ENCODE measurements at regions not wholly inside any gene's neighbourhood (a gene's known extent, or its start where the extent isn't known, plus 50 kb on each side); places are given as distances from the start of the nearest gene placed in this dataset.

DNA sequence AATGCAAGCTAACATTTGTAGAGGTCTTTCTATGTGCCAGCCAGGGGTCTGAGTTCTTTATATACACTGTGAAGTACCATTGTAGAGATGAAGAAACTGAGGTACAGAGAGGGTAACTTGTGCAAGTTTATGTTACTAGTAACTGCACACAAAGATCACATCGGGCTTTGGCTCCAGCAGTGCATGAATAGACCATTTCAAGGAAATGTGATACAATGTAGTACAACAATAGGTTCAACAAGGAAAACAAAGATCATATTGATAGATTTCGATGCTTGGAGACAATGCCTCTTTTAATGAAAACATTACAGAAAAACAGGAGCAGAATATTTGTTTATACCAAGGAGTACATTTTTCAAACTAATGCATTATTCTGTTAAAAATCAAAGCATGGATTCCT is 115.3 kb downstream of the POLR2M start:
- no peak overlapping the region for H3K27ac ChIP-seq (replicated peaks)
- no peaks in the 10 kb centered on the region for H3K27me3 ChIP-seq (ENCODE audit: insufficient read depth, poor library complexity, severe bottlenecking)
- TF ChIP-seq SPI1 (IDR thresholded peaks at IDR 0.05; ENCODE audit: borderline replicate concordance, low read depth): no peak
- no peak for TF ChIP-seq POLR2AphosphoS5 (IDR thresholded peaks at IDR 0.05; ENCODE audit: low read depth)
- TF ChIP-seq GABPA (IDR thresholded peaks at IDR 0.05; ENCODE audit: low read depth): no peak
- TF ChIP-seq, protein P1, sequence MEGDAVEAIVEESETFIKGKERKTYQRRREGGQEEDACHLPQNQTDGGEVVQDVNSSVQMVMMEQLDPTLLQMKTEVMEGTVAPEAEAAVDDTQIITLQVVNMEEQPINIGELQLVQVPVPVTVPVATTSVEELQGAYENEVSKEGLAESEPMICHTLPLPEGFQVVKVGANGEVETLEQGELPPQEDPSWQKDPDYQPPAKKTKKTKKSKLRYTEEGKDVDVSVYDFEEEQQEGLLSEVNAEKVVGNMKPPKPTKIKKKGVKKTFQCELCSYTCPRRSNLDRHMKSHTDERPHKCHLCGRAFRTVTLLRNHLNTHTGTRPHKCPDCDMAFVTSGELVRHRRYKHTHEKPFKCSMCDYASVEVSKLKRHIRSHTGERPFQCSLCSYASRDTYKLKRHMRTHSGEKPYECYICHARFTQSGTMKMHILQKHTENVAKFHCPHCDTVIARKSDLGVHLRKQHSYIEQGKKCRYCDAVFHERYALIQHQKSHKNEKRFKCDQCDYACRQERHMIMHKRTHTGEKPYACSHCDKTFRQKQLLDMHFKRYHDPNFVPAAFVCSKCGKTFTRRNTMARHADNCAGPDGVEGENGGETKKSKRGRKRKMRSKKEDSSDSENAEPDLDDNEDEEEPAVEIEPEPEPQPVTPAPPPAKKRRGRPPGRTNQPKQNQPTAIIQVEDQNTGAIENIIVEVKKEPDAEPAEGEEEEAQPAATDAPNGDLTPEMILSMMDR (IDR thresholded peaks at IDR 0.05; ENCODE audit: insufficient read depth, low read length): no peak
- TF ChIP-seq, protein P2, sequence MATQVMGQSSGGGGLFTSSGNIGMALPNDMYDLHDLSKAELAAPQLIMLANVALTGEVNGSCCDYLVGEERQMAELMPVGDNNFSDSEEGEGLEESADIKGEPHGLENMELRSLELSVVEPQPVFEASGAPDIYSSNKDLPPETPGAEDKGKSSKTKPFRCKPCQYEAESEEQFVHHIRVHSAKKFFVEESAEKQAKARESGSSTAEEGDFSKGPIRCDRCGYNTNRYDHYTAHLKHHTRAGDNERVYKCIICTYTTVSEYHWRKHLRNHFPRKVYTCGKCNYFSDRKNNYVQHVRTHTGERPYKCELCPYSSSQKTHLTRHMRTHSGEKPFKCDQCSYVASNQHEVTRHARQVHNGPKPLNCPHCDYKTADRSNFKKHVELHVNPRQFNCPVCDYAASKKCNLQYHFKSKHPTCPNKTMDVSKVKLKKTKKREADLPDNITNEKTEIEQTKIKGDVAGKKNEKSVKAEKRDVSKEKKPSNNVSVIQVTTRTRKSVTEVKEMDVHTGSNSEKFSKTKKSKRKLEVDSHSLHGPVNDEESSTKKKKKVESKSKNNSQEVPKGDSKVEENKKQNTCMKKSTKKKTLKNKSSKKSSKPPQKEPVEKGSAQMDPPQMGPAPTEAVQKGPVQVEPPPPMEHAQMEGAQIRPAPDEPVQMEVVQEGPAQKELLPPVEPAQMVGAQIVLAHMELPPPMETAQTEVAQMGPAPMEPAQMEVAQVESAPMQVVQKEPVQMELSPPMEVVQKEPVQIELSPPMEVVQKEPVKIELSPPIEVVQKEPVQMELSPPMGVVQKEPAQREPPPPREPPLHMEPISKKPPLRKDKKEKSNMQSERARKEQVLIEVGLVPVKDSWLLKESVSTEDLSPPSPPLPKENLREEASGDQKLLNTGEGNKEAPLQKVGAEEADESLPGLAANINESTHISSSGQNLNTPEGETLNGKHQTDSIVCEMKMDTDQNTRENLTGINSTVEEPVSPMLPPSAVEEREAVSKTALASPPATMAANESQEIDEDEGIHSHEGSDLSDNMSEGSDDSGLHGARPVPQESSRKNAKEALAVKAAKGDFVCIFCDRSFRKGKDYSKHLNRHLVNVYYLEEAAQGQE (IDR thresholded peaks at IDR 0.05; ENCODE audit: insufficient replicate concordance, low read depth): no peak
- DNase-seq (ENCODE audit: low read depth in 1 of 2, low spot score in 1 of 2): no peak
- no peak overlapping the region for H3K4me3 ChIP-seq (replicated peaks; ENCODE audit: insufficient read depth, low read length)

DNA sequence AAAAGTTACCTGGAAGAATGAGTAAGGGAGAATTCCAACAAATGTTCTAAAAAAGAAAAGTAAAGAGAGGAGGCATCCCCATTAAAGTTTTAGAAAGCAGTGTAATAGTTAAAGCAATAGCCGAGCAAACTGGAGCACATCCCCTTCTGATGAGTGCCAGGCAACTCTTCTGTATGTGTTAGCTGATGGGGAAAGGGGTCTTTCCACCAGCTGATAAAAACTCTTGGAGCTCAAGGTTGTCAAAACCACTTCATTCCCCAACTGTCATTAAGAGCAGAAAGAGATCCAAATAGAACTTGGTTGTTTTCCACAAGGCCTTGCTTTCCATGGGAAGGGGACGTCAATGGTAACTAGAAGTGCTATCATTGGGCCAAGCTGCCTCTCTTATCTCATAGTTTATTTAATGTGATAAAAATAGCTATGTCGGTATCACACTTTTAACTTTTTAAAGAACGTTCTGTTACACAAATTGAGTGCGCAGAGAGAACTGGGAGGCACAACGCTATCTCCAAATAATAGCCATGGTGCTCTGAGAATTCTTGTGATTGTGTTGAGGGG is 116.9 kb downstream of the POLR2M start:
- Histone ChIP-seq H3K4me3 (replicated peaks; ENCODE audit: insufficient read depth, low read length) (no peak overlapping the region), H3K27me3 (ENCODE audit: insufficient read depth, poor library complexity, severe bottlenecking) (no peaks in the 10 kb centered on the region), H3K27ac (replicated peaks) (no peak overlapping the region)
- DNase-seq (ENCODE audit: low read depth in 1 of 2, low spot score in 1 of 2): no peak
- TF ChIP-seq SPI1 (IDR thresholded peaks at IDR 0.05; ENCODE audit: borderline replicate concordance, low read depth) (no peak), POLR2AphosphoS5 (IDR thresholded peaks at IDR 0.05; ENCODE audit: low read depth) (no peak), GABPA (IDR thresholded peaks at IDR 0.05; ENCODE audit: low read depth) (no peak)
- TF ChIP-seq, protein P1 (IDR thresholded peaks at IDR 0.05; ENCODE audit: insufficient read depth, low read length): no peak
- TF ChIP-seq, protein P2 (IDR thresholded peaks at IDR 0.05; ENCODE audit: insufficient replicate concordance, low read depth): no peak

DNA sequence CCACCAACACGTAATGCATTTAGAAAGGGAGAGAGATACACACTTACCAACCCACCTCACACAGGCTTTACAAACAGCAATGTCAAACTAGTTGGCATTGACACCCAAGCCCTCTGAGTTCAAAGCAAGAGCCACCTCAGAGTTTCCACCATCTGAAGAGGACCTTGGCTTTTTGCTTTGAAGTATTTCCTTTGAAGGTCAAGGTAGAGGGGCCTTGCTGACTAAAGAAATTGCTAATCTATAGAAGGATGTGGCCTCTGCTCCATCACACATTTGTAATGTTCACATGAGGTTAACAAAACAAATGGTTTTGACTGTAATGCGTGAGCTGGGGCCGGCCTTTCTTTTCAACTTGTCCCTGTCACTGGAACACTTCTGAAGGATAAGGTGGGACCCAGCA is 117.7 kb downstream of the POLR2M start:
- no peak for DNase-seq (ENCODE audit: low read depth in 1 of 2, low spot score in 1 of 2)
- Histone ChIP-seq H3K4me3 (replicated peaks; ENCODE audit: insufficient read depth, low read length) (no peak overlapping the region), H3K27me3 (ENCODE audit: insufficient read depth, poor library complexity, severe bottlenecking) (peaks cover 4% of the 10 kb centered on the region), H3K27ac (replicated peaks) (no peak overlapping the region)
- TF ChIP-seq POLR2AphosphoS5 (IDR thresholded peaks at IDR 0.05; ENCODE audit: low read depth) (no peak), SPI1 (IDR thresholded peaks at IDR 0.05; ENCODE audit: borderline replicate concordance, low read depth) (no peak), GABPA (IDR thresholded peaks at IDR 0.05; ENCODE audit: low read depth) (no peak)
- TF ChIP-seq, protein P1 (IDR thresholded peaks at IDR 0.05; ENCODE audit: insufficient read depth, low read length): no peak
- TF ChIP-seq, protein P2 (IDR thresholded peaks at IDR 0.05; ENCODE audit: insufficient replicate concordance, low read depth): no peak
